ENCODE measurements at regions not wholly inside any gene's neighbourhood (a gene's known extent, or its start where the extent isn't known, plus 50 kb on each side); places are given as distances from the start of the nearest gene placed in this dataset.

GRCh38 chr13:89066868-89067466 is 1395.8 kb downstream of the SLITRK5 start:
- TF ChIP-seq POLR2A (IDR thresholded peaks at IDR 0.05) (no peak), EP300 (IDR thresholded peaks at IDR 0.05) (no peak)
- TF ChIP-seq, protein P1, sequence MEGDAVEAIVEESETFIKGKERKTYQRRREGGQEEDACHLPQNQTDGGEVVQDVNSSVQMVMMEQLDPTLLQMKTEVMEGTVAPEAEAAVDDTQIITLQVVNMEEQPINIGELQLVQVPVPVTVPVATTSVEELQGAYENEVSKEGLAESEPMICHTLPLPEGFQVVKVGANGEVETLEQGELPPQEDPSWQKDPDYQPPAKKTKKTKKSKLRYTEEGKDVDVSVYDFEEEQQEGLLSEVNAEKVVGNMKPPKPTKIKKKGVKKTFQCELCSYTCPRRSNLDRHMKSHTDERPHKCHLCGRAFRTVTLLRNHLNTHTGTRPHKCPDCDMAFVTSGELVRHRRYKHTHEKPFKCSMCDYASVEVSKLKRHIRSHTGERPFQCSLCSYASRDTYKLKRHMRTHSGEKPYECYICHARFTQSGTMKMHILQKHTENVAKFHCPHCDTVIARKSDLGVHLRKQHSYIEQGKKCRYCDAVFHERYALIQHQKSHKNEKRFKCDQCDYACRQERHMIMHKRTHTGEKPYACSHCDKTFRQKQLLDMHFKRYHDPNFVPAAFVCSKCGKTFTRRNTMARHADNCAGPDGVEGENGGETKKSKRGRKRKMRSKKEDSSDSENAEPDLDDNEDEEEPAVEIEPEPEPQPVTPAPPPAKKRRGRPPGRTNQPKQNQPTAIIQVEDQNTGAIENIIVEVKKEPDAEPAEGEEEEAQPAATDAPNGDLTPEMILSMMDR (IDR thresholded peaks at IDR 0.05) = peak in 3 of 4 experiments; percentile 8 to 36 (median 32)

Measured in gastroesophageal sphincter (tissue), 3 donors.